ENCODE measurements at regions not wholly inside any gene's neighbourhood (a gene's known extent, or its start where the extent isn't known, plus 50 kb on each side); places are given as distances from the start of the nearest gene placed in this dataset.

DNA sequence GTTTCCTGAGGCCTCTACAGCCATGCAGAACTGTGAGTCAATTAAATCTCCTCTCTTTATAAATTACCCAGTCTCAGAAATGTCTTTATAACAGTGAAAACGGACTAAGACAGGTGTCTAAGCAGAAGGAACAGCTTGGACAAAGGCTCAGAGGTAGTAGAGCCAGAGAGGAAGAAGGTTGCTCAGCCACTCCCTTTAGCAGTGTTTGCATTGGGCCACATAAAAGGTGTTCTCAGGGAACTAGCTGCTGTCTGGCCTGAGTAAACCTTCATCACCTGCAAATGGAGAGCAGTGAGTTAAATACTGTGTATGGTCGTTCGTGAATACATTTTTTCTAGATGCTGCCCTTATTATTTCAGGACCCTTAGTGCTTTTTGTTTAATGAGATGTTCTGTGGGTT, 383.4 kb downstream of the EFNB2 start:
- Histone ChIP-seq H3K27ac (ENCODE audit: low read length) (no peak overlapping the region), H3K4me1 (ENCODE audit: low read length) (peaks cover 15% of the 10 kb centered on the region), H3K9me3 (ENCODE audit: insufficient read depth, low read length) (no peaks in the 10 kb centered on the region), H3K27me3 (ENCODE audit: low read depth, low read length) (no peaks in the 10 kb centered on the region), H3K4me2 (ENCODE audit: low read length) (no peak overlapping the region), H3K9ac (ENCODE audit: low read length) (no peak overlapping the region), H2AFZ (ENCODE audit: low read depth, low read length) (no peak overlapping the region), H3K4me3 (ENCODE audit: low read length) (no peak overlapping the region), H4K20me1 (ENCODE audit: insufficient read depth, low read length) (no peaks in the 10 kb centered on the region), H3K79me2 (ENCODE audit: low read length) (no peaks in the 10 kb centered on the region), H3K36me3 (replicated peaks; ENCODE audit: low read depth, low read length) (no peaks in the 10 kb centered on the region)
- TF ChIP-seq, protein P1, sequence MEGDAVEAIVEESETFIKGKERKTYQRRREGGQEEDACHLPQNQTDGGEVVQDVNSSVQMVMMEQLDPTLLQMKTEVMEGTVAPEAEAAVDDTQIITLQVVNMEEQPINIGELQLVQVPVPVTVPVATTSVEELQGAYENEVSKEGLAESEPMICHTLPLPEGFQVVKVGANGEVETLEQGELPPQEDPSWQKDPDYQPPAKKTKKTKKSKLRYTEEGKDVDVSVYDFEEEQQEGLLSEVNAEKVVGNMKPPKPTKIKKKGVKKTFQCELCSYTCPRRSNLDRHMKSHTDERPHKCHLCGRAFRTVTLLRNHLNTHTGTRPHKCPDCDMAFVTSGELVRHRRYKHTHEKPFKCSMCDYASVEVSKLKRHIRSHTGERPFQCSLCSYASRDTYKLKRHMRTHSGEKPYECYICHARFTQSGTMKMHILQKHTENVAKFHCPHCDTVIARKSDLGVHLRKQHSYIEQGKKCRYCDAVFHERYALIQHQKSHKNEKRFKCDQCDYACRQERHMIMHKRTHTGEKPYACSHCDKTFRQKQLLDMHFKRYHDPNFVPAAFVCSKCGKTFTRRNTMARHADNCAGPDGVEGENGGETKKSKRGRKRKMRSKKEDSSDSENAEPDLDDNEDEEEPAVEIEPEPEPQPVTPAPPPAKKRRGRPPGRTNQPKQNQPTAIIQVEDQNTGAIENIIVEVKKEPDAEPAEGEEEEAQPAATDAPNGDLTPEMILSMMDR (IDR thresholded peaks at IDR 0.05; ENCODE audit: low read depth, low read length): no peak
- no peak for TF ChIP-seq EZH2phosphoT487 (IDR thresholded peaks at IDR 0.05; ENCODE audit: low read depth)

DNA sequence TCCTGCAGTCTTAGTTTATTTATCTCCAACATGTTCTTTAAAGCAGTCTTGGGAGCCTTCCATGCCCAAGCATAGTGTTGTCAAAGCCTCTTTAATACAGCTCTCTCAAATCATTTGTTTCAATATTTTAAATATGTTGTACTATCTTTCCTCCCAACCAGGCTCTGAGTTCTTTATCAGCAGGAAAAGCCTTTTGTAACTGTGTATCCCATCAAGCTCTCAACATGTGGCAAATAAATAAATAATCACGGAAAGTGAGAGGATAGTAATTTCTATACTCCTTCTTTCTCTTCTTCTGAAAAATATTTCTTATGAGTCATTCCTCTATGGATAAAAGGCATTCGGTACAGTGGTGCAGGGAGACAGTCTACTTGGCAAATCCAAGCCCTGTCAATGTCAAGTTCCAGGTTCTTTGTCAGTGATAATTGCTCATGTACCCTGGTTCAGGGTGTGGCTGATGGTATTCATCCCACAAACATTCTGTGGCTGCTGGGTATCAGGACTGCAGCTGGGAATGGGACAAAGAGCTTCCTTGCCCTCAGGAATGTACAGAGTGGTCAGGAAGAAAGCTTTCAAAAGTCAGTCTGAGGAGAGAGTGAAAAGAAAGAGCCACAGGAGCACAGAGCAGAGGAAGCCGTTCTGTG, 384.3 kb downstream of the EFNB2 start:
- H3K27ac ChIP-seq (ENCODE audit: low read length): no peak overlapping the region
- H3K4me3 ChIP-seq (ENCODE audit: low read length): no peak overlapping the region
- H3K36me3 ChIP-seq (replicated peaks; ENCODE audit: low read depth, low read length): no peaks in the 10 kb centered on the region
- TF ChIP-seq EZH2phosphoT487 (IDR thresholded peaks at IDR 0.05; ENCODE audit: low read depth): no peak
- TF ChIP-seq, protein P1 (IDR thresholded peaks at IDR 0.05; ENCODE audit: low read depth, low read length): no peak
- no peak overlapping the region for H3K4me2 ChIP-seq (ENCODE audit: low read length)
- no peaks in the 10 kb centered on the region for H3K27me3 ChIP-seq (ENCODE audit: low read depth, low read length)
- no peak overlapping the region for H2AFZ ChIP-seq (ENCODE audit: low read depth, low read length)
- H3K4me1 ChIP-seq (ENCODE audit: low read length): peaks cover 15% of the 10 kb centered on the region
- H3K79me2 ChIP-seq (ENCODE audit: low read length): no peaks in the 10 kb centered on the region
- no peak overlapping the region for H3K9ac ChIP-seq (ENCODE audit: low read length)
- no peaks in the 10 kb centered on the region for H3K9me3 ChIP-seq (ENCODE audit: insufficient read depth, low read length)
- no peaks in the 10 kb centered on the region for H4K20me1 ChIP-seq (ENCODE audit: insufficient read depth, low read length)

DNA sequence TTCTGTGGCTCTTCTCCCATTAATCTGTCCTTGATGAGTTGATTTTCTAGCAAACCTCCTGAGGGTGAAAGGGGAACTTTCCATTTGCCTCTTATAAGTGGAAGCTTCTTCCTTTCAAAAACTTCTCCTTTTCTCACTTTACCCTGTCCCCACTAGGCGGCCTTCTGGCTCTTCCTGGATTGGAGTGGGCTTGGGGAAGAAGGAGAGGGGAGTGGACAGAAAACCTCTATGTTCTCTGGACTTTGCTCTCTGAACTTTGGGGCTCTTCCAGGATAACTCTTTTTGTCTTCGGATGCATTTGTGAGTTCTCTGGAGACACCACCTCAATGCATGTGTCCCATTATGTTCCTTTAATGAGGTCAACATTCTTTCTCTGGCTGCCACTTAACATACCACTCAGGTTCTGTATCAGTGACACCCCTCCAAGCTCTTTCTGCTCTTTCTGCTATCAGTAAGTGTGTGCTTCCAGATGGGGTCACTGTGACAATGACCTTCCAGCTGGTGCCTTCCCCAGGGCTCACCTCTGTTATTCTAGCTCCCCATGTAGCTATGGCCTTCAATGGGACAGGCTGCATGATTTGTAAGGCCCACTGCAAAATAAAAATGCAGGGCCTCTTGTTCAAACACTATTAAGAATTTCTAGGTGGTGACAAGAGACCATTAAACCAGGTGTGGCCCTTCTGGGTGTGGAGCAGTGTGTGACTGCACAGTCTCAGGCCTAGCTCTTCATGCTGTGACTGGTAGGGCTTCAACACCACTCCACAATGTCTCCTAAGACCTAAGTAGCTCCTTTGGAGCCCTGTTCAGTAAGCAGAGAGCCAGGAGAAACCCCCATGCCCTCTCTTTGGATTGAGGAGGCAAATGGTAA, 389.2 kb downstream of the EFNB2 start:
- Histone ChIP-seq H2AFZ (ENCODE audit: low read depth, low read length) (no peak overlapping the region), H3K4me2 (ENCODE audit: low read length) (no peak overlapping the region)

DNA sequence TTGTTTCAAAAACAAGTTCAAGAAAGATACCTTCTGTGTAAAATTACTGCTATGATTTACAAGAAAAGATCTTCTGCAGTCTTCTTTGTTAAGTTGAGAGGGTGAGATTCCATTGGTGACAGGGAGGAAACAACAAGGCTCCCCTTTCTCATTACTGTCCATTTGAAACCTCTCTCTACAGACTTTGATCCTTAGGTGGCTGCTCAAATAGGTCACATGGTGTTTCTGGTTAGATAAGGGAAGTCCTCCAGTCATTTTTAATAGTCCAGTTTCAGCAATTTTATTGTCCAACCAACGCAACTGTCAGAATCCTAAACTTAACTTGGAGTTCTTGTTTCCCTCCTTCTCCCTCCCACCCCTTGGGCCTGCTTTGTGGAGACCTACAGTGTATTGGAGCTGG, 390.4 kb downstream of the EFNB2 start:
- Histone ChIP-seq H3K27ac (ENCODE audit: low read length) (no peak overlapping the region), H3K9ac (ENCODE audit: low read length) (no peak overlapping the region), H4K20me1 (ENCODE audit: insufficient read depth, low read length) (no peaks in the 10 kb centered on the region), H3K9me3 (ENCODE audit: insufficient read depth, low read length) (no peaks in the 10 kb centered on the region), H3K79me2 (ENCODE audit: low read length) (no peaks in the 10 kb centered on the region), H2AFZ (ENCODE audit: low read depth, low read length) (no peak overlapping the region), H3K4me2 (ENCODE audit: low read length) (no peak overlapping the region), H3K36me3 (replicated peaks; ENCODE audit: low read depth, low read length) (no peaks in the 10 kb centered on the region), H3K27me3 (ENCODE audit: low read depth, low read length) (no peaks in the 10 kb centered on the region), H3K4me3 (ENCODE audit: low read length) (no peak overlapping the region), H3K4me1 (ENCODE audit: low read length) (peaks cover 23% of the 10 kb centered on the region)
- TF ChIP-seq EZH2phosphoT487 (IDR thresholded peaks at IDR 0.05; ENCODE audit: low read depth): no peak
- TF ChIP-seq, protein P1 (IDR thresholded peaks at IDR 0.05; ENCODE audit: low read depth, low read length): no peak

More for the DNA sequence above, 389.2 kb downstream of the EFNB2 start:
- Histone ChIP-seq H3K9me3 (ENCODE audit: insufficient read depth, low read length) (no peaks in the 10 kb centered on the region), H4K20me1 (ENCODE audit: insufficient read depth, low read length) (no peaks in the 10 kb centered on the region), H3K27me3 (ENCODE audit: low read depth, low read length) (no peaks in the 10 kb centered on the region), H3K27ac (ENCODE audit: low read length) (no peak overlapping the region), H3K9ac (ENCODE audit: low read length) (no peak overlapping the region), H3K4me3 (ENCODE audit: low read length) (no peak overlapping the region), H3K4me1 (ENCODE audit: low read length) (peaks cover 23% of the 10 kb centered on the region), H3K36me3 (replicated peaks; ENCODE audit: low read depth, low read length) (no peaks in the 10 kb centered on the region), H3K79me2 (ENCODE audit: low read length) (no peaks in the 10 kb centered on the region)
- TF ChIP-seq, protein P1 (IDR thresholded peaks at IDR 0.05; ENCODE audit: low read depth, low read length): peak; percentile 18; the same call in 1 of the 2 replicates
- no peak for TF ChIP-seq EZH2phosphoT487 (IDR thresholded peaks at IDR 0.05; ENCODE audit: low read depth)

Data from OCI-LY3 (cell line).